GM23338 (cell line): ENCODE measurements at regions not wholly inside any gene's neighbourhood (a gene's known extent, or its start where the extent isn't known, plus 50 kb on each side); places are given as distances from the start of the nearest gene placed in this dataset.

Source experiments
- ATAC-seq: fragments of 200-7000 bp; cut with Tn5 transposase; 3 replicates; pipeline ENCODE4 v1.9.1; 2020
- DNase-seq: peaks from one replicate; pipeline ENCODE4 v3.0.0-alpha.2; 2015; ENCODE audit warnings: low spot score
- H2AFZ ChIP-seq: fragments of 200-600 bp; sonication (generic); 2 replicates; pipeline ENCODE4 v1.8.0; 2016; ENCODE audit warnings: antibody characterized with exemption, mild to moderate bottlenecking, moderate library complexity
- H3F3A ChIP-seq: fragments of 200-600 bp; sonication (generic); replicated peaks from 2 replicates; pipeline ENCODE4 v1.8.0; 2017; ENCODE audit warnings: antibody characterized with exemption, mixed run types, low read depth
- H3K27ac ChIP-seq: fragments of 200-600 bp; sonication (generic); 2 replicates; pipeline ENCODE4 v1.6.1; 2016; ENCODE audit warnings: low read depth
- H3K27me3 ChIP-seq: fragments of 200-600 bp; sonication (generic); 2 replicates; pipeline ENCODE4 v1.8.0; 2016; ENCODE audit warnings: mild to moderate bottlenecking, mixed run types, moderate library complexity; ENCODE audit not compliant: insufficient read depth
- H3K36me3 ChIP-seq: fragments of 200-600 bp; sonication (generic); 2 replicates; pipeline ENCODE4 v1.8.0; 2016; ENCODE audit warnings: mild to moderate bottlenecking; ENCODE audit not compliant: insufficient read depth
- H3K4me1 ChIP-seq: fragments of 200-600 bp; sonication (generic); 2 replicates; pipeline ENCODE4 v1.8.0; 2016; ENCODE audit warnings: mild to moderate bottlenecking, moderate library complexity; ENCODE audit not compliant: insufficient read depth
- H3K4me2 ChIP-seq: fragments of 200-600 bp; sonication (generic); 2 replicates; pipeline ENCODE4 v1.7.1; 2017; ENCODE audit warnings: mixed run types
- H3K4me3 ChIP-seq: fragments of 200-600 bp; sonication (generic); 2 replicates; pipeline ENCODE4 v1.6.1; 2016; ENCODE audit warnings: mixed run types
- H3K79me2 ChIP-seq: fragments of 200-600 bp; sonication (generic); replicated peaks from 2 replicates; pipeline ENCODE4 v1.8.0; 2017; ENCODE audit warnings: mild to moderate bottlenecking; ENCODE audit not compliant: insufficient read depth
- H3K9me2 ChIP-seq: fragments of 200-600 bp; sonication (generic); 2 replicates; pipeline ENCODE4 v1.8.0; 2017; ENCODE audit not compliant: insufficient read depth
- H4K20me1 ChIP-seq: fragments of 200-600 bp; sonication (generic); replicated peaks from 2 replicates; pipeline ENCODE4 v1.8.0; 2017; ENCODE audit warnings: mild to moderate bottlenecking; ENCODE audit not compliant: insufficient read depth
- H3K27ac Mint-ChIP-seq: 2 replicates; pipeline ENCODE4 v1.8.0; 2020; ENCODE audit warnings: inconsistent platforms, mild to moderate bottlenecking, moderate library complexity, mixed read lengths
- H3K27me3 Mint-ChIP-seq: 3 replicates; pipeline ENCODE4 v1.8.0; 2022; ENCODE audit warnings: low read depth, mild to moderate bottlenecking, moderate library complexity, mixed read lengths, inconsistent platforms; ENCODE audit not compliant: insufficient read depth, poor library complexity
- H3K36me3 Mint-ChIP-seq: 3 replicates; pipeline ENCODE4 v1.8.0; 2021; ENCODE audit warnings: low read depth, mild to moderate bottlenecking, inconsistent platforms, moderate library complexity, mixed read lengths
- H3K4me1 Mint-ChIP-seq: 3 replicates; pipeline ENCODE4 v1.8.0; 2020; ENCODE audit warnings: mild to moderate bottlenecking, inconsistent platforms, mixed read lengths
- H3K4me3 Mint-ChIP-seq: 3 replicates; pipeline ENCODE4 v1.8.0; 2021; ENCODE audit warnings: moderate library complexity, mild to moderate bottlenecking, inconsistent platforms, mixed read lengths
- H3K9me3 Mint-ChIP-seq: 3 replicates; pipeline ENCODE4 v1.8.0; 2020; ENCODE audit warnings: moderate library complexity, mild to moderate bottlenecking, inconsistent platforms, mixed read lengths
- CREB1 ChIP-seq: fragments of 250-450 bp; sonication (Bioruptor Pico); IDR thresholded peaks from 2 replicates; pipeline ENCODE4 v1.5.0; 2020; ENCODE audit warnings: low read depth, mild to moderate bottlenecking, moderate library complexity
- EZH2 ChIP-seq: fragments of 200-600 bp; sonication (generic); IDR thresholded peaks from one replicate; pipeline ENCODE4 v1.8.0; 2017; ENCODE audit warnings: antibody characterized with exemption, mild to moderate bottlenecking, low read depth; ENCODE audit not compliant: unreplicated experiment
- EZH2phosphoT487 ChIP-seq: fragments of 200-600 bp; sonication (generic); IDR thresholded peaks from one replicate; pipeline ENCODE4 v1.8.1; 2018; ENCODE audit warnings: antibody characterized with exemption; ENCODE audit not compliant: unreplicated experiment
- POLR2AphosphoS5 ChIP-seq: IDR thresholded peaks from 2 replicates; pipeline ENCODE4 v1.6.1; 2016; ENCODE audit warnings: antibody characterized with exemption, low read depth
- STAT1 ChIP-seq: IDR thresholded peaks from one replicate; pipeline ENCODE4 v1.6.1; 2016; ENCODE audit warnings: antibody characterized with exemption; ENCODE audit not compliant: unreplicated experiment
- ZNF331 ChIP-seq: fragments of 250-450 bp; sonication (Bioruptor Pico); IDR thresholded peaks from 2 replicates; pipeline ENCODE4 v1.5.0; 2020; ENCODE audit warnings: low read depth, mild to moderate bottlenecking, moderate library complexity
- TF ChIP-seq, protein P1 (sequence below): IDR thresholded peaks from 2 replicates; pipeline ENCODE4 v1.6.1; 2016; ENCODE audit warnings: antibody characterized with exemption
- TF ChIP-seq, protein P2 (sequence below): fragments of 250-450 bp; sonication (Bioruptor Pico); IDR thresholded peaks from 2 replicates; pipeline ENCODE4 v1.5.0; 2020; ENCODE audit warnings: mild to moderate bottlenecking, moderate library complexity

DNA sequence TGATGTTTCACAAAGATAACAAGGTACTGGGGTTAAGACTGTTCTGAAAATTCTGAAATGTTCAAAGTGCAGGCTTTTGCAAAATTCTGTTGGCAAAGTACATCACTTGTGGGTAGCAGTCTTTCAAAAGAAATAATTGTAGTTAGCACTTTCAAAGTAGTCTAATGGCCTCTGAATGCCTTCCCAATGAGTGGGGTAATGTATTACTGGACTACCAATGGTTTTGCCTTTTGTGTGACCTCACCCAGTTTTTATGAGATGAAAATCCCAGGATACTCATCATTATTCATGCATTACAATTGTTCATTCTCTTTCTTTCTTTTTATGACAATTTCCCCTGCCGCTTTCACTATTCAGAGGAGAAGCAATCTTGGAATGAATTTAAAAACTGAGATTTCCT is 686.1 kb downstream of the GLUD2 start:
- Histone ChIP-seq H3K4me2 (no peak overlapping the region), H3K27ac (no peak overlapping the region), H3K79me2 (no peaks in the 10 kb centered on the region), H3K4me1 (no peaks in the 10 kb centered on the region), H3K36me3 (no peaks in the 10 kb centered on the region), H3K9me2 (no peaks in the 10 kb centered on the region), H3K4me3 (no peak overlapping the region), H3K27me3 (no peaks in the 10 kb centered on the region), H3F3A (no peaks in the 10 kb centered on the region), H4K20me1 (no peaks in the 10 kb centered on the region), H2AFZ (no peak overlapping the region)
- Mint-ChIP-seq H3K4me3 (no peak overlapping the region), H3K4me1 (no peaks in the 10 kb centered on the region; the same call in 2 of the 3 replicates), H3K27ac (no peak overlapping the region), H3K36me3 (no peaks in the 10 kb centered on the region), H3K27me3 (no peaks in the 10 kb centered on the region), H3K9me3 (no peaks in the 10 kb centered on the region)
- DNase-seq = no peak
- TF ChIP-seq CREB1 = no peak
- no peak for TF ChIP-seq EZH2
- TF ChIP-seq STAT1 = no peak
- TF ChIP-seq, protein P1, sequence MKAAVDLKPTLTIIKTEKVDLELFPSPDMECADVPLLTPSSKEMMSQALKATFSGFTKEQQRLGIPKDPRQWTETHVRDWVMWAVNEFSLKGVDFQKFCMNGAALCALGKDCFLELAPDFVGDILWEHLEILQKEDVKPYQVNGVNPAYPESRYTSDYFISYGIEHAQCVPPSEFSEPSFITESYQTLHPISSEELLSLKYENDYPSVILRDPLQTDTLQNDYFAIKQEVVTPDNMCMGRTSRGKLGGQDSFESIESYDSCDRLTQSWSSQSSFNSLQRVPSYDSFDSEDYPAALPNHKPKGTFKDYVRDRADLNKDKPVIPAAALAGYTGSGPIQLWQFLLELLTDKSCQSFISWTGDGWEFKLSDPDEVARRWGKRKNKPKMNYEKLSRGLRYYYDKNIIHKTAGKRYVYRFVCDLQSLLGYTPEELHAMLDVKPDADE = no peak
- no peak for TF ChIP-seq POLR2AphosphoS5
- TF ChIP-seq EZH2phosphoT487 = no peak
- TF ChIP-seq, protein P2, sequence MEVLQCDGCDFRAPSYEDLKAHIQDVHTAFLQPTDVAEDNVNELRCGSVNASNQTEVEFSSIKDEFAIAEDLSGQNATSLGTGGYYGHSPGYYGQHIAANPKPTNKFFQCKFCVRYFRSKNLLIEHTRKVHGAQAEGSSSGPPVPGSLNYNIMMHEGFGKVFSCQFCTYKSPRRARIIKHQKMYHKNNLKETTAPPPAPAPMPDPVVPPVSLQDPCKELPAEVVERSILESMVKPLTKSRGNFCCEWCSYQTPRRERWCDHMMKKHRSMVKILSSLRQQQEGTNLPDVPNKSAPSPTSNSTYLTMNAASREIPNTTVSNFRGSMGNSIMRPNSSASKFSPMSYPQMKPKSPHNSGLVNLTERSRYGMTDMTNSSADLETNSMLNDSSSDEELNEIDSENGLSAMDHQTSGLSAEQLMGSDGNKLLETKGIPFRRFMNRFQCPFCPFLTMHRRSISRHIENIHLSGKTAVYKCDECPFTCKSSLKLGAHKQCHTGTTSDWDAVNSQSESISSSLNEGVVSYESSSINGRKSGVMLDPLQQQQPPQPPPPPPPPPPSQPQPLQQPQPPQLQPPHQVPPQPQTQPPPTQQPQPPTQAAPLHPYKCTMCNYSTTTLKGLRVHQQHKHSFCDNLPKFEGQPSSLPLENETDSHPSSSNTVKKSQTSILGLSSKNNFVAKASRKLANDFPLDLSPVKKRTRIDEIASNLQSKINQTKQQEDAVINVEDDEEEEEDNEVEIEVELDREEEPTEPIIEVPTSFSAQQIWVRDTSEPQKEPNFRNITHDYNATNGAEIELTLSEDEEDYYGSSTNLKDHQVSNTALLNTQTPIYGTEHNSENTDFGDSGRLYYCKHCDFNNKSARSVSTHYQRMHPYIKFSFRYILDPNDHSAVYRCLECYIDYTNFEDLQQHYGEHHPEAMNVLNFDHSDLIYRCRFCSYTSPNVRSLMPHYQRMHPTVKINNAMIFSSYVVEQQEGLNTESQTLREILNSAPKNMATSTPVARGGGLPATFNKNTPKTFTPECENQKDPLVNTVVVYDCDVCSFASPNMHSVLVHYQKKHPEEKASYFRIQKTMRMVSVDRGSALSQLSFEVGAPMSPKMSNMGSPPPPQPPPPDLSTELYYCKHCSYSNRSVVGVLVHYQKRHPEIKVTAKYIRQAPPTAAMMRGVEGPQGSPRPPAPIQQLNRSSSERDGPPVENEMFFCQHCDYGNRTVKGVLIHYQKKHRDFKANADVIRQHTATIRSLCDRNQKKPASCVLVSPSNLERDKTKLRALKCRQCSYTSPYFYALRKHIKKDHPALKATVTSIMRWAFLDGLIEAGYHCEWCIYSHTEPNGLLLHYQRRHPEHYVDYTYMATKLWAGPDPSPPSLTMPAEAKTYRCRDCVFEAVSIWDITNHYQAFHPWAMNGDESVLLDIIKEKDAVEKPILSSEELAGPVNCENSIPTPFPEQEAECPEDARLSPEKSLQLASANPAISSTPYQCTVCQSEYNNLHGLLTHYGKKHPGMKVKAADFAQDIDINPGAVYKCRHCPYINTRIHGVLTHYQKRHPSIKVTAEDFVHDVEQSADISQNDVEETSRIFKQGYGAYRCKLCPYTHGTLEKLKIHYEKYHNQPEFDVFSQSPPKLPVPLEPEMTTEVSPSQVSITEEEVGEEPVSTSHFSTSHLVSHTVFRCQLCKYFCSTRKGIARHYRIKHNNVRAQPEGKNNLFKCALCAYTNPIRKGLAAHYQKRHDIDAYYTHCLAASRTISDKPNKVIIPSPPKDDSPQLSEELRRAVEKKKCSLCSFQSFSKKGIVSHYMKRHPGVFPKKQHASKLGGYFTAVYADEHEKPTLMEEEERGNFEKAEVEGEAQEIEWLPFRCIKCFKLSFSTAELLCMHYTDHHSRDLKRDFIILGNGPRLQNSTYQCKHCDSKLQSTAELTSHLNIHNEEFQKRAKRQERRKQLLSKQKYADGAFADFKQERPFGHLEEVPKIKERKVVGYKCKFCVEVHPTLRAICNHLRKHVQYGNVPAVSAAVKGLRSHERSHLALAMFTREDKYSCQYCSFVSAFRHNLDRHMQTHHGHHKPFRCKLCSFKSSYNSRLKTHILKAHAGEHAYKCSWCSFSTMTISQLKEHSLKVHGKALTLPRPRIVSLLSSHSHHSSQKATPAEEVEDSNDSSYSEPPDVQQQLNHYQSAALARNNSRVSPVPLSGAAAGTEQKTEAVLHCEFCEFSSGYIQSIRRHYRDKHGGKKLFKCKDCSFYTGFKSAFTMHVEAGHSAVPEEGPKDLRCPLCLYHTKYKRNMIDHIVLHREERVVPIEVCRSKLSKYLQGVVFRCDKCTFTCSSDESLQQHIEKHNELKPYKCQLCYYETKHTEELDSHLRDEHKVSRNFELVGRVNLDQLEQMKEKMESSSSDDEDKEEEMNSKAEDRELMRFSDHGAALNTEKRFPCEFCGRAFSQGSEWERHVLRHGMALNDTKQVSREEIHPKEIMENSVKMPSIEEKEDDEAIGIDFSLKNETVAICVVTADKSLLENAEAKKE = no peak
- no peak for TF ChIP-seq ZNF331
- ATAC-seq = no peak
